Middle frontal gyrus (tissue), 1 donor: ENCODE measurements at regions not wholly inside any gene's neighbourhood (a gene's known extent, or its start where the extent isn't known, plus 50 kb on each side); places are given as distances from the start of the nearest gene placed in this dataset.
"Not testable (repeated sequence)": the region's sequence is repeated elsewhere in the genome, so short reads cannot be mapped to it uniquely, and the experiment has no call there.

Experiments
- DNase-seq: peaks from one replicate; pipeline ENCODE4 v3.0.0-alpha.2; 2015; ENCODE audit warnings: low spot score; ENCODE audit errors: extremely low spot score

GRCh38 chr9:18263377-18263776, 210.6 kb upstream of the ADAMTSL1 start:
- no peak for DNase-seq

- DNase-seq: no peak
Measured at GRCh38 chr9:18268381-18268780, 205.6 kb upstream of the ADAMTSL1 start.

DNA sequence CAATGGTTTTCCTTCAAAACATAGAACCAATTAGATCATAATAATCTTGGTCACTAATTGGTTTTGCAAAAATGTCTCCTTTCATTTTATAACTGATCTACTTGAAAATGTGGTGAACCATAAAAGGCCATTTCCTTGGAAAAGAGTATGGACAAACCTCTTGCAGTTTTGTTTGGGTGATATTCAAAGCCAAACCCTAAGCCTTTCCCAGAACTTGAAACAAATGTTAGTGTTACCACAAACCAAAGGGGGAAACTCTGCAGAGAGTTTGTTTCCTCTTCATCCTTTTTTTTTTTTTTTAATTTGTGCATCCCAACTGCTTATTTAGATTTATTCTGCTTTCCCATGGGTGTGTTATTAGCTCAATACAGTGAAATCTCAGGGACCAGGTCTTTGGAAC, 204.4 kb upstream of the ADAMTSL1 start:
- no peak for DNase-seq

GRCh38 chr9:18274693-18275092, 199.3 kb upstream of the ADAMTSL1 start:
- DNase-seq: no peak

DNA sequence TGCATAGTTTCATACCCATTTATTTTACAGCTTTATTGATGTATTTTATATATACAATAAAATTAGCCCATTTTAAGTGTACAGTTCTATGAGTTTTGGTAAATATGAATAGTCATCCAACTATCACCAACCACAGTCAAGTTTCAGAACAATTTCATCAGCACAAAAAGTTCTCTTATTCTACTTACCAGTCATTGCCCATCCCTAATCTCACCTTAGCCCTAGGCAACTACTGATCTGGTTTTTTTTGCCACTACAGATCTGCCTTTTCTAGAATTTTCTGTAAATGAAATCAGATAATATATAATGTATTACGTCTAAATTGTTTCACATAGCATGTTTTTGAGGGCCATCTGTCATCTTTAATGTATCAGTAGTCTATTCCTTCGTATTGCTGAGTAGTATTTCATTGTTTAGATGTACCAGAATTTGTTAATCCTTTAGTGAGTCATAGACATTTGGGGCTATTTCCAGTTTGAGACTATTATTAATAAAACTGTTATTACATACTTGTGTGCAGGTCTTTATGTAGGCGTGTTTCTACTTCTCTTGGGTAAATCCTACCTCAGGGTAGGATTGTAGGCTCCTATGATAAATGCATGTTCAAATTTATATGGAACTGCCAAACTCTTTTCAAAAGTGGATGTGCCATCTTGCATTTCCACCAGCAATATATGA, 198.5 kb upstream of the ADAMTSL1 start:
- no peak for DNase-seq

DNA sequence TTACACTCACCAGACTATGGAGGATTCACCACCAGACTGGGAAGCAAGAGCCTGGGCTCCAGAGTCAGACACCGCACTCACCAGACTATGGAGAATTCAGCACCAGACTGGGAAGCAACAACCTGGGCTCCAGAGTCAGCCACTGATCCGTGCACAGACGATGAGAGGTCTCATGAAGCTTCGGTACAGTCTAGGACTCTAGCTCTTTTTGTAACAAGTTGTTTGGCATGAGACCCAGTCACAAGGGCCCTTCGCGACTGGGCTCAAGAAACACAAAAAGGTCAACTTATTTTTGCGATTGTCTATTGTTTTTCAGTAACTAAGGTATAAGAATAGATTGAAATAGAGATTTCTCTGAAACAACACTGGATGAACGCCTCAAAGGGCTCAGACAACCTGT, 192.7 kb upstream of the ADAMTSL1 start:
- DNase-seq: no peak

DNA sequence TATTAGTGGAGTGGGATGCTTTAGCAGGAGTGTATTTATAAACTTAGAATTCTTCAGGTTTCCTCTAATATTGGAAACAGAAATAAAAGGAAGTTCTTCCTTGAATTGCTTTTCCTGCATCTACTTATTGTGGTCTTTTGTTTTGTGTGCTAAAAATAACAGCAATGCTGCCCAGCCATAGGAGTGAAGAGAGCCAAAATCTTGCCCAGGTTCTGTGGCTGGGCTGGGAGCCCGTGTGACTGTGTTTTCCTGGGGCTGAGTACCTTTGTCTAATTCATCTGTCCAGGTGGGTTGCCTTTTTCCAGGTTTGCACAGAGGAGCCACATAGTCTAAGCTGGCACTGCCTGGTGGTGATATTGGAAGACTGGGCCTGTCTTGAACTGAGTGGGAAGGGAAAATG, 179.7 kb upstream of the ADAMTSL1 start:
- DNase-seq: no peak

- DNase-seq: no peak
Measured at GRCh38 chr9:18296702-18297055, 177.3 kb upstream of the ADAMTSL1 start.

DNA sequence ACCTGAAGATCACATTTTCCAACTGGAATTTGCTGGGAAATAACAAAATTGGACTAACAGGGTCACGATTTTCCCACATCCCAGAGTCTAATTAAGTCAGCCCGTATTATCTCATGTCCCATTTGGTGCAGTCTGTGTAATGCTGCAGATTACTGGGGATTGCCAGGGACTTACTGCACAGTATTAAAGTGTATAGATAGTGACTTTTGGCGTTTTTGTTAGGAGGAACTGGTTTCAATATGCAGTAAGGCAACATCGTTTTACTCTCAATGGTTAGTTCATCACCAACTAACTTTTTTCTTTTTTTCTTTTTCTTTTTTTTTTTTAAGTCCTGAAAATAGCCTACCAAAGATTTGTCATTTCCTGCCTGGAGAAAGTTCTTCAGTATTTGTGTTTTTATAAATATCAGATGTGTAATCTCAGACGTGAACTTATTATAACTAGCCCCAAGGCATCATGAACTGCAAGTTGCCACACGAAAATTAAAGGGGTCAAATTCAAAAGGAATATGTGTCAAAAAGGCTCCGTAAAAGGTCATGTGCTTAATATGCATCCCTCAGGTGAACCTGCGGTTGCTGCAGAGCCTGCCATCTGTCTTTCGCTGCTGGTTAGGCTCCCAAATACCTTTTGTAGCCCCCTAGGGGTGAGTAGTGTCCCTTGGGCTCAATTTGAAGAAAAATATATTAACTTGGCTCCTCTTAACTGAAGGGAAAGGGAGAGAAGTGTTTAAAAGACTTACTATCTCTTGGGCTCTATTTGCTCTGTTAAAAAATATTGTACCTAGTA, 176.7 kb upstream of the ADAMTSL1 start:
- DNase-seq: no peak

DNA sequence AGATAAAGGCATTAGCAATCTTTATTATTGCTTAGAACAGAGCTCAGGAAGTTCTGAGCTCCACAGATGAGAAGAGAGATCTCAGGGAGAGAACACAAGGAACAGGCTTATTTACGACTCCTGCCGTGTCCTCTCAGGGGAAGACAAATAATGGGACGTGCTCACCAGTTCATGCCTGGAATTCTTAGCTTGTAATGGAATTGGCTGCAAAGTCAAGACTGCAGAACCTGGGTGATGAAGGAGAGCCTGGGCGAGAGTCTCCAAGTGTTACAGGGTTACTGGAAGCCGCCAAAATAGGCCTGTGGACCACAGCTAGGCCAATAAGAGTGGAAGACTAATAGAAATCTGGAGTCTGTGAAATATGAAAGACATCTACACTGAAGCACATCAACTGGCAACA, 174.5 kb upstream of the ADAMTSL1 start:
- no peak for DNase-seq

GRCh38 chr9:18305167-18305806, 168.7 kb upstream of the ADAMTSL1 start:
- DNase-seq: not testable (repeated sequence)

DNA sequence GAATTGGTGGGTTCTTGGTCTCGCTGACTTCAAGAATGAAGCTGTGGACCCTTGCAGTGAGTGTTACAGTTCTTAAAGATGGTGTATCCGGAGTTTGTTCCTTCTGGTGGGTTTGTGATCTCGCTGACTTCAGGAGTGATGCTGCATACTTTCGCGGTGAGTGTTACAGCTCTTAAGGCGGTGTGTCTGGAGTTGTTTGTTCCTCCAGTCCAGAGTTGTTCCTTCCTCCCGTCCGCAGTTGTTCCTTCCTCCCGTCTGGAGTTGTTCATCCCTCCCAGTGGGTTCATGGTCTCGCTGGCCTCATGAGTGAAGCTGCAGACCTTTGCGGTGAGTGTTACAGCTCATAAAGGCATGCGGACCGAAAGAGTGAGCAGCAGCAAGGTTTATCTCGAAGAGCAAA, 159.6 kb upstream of the ADAMTSL1 start:
- no peak for DNase-seq

DNA sequence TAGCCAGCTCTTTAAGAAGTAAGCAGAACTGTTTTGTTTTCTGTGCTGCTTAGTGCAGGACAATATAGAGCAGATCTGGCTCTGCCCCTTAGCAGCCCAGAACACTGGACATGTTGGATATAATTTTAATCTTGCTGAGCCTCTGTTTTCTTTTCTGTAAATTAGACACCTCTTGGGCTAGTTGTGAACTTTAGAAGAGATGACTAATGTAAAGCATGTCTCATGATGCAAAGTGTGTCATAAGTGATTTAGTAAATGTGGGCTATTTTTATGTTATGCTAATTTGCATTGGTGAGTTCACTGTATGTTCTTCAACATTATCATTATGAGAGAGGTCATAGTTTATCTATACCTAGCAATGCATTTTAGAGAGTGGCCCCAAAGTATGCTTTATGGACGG, 156.1 kb upstream of the ADAMTSL1 start:
- DNase-seq: no peak

- no peak for DNase-seq
Measured at GRCh38 chr9:18319918-18320445, 154.0 kb upstream of the ADAMTSL1 start.

- no peak for DNase-seq
Measured at GRCh38 chr9:18324928-18325745, 148.8 kb upstream of the ADAMTSL1 start.

DNA sequence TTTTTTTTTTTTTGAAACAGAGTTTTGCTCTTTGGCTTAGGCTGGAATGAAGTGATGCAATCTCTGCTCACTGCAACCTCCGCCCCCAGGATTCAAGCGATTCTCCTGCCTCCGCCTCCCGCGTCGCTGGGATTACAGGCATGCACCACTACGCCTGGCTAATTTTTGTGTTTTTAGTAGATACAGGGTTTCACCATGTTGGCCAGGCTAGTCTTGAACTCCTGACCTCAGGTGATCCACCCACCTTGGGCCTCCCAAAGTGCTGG, 148.3 kb upstream of the ADAMTSL1 start:
- DNase-seq: not testable (repeated sequence)

DNA sequence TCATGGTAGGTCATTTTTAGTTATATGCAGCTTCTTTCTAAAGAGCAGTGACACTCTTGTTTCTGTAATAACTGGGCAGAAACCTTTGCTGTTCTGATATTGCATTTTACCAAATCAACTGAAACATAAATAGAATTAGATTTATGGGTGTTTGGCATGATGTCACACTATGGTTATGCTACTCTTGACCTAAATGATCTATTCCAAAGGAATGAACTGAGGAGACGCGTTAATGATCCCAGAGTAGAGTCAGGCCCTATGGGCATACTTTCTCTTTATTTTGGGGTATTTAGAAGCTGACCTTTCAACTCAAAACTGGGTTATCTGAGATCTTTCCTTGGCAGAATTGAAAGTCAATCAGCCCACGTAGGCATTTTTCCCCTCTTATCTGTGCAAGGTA, 146.8 kb upstream of the ADAMTSL1 start:
- DNase-seq: no peak

DNA sequence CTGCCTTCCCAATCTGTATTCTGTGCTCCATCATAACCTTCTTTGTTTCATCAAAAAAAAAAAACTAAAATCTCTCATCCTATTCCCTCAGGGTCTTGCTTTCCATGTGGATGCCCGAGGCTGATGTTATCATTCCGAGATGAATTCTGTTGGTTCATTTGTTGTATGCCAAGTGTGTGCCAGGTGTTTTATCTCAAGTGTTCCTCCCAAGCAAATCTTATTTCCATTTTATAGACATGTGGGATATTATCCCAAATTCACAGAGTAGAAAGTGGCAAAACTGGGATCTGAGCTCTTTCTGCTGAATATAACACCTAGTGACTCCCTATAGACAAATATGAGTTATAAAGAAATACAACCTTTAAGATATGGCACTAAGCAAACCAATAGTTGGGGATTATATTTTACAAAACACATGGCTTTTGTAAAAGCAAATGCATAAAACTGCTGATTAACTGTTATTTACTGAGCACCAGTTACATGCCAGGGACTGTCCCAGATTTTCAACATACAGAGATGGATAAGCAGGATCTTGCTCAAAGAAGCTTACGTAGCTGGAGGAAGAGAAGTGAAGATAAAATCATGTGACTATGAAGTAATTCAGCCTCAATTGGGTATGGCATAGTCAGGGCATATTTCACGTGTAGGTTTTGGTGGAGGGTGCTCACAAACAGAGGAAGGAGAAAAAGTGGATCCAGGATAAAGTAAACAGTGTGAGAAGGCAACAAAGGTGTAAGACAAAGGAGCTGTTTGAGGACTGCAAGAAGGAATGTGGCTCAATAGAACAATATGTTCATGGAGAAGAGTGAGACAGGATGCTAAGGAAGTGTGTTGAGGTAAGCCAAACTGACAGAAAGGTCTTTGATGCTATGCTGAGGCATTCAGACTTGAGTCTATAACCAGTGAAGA, 143.3 kb upstream of the ADAMTSL1 start:
- no peak for DNase-seq

DNA sequence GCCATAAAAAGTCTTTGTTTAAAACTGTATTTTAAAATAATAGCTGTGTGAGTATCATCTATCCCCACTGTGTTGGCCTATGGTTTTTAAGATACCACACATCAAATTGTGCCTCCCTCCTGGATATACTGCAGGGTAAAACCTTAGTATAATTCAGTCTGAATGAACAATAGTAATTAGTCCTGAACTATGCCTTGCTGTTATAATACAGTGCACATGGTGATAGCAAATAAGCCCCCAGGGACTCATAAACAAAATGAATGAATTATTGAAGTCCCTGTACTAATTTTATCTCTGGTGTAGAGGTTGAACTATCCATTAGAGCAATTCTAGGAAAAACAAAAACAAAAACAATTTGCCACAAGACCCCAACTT, 142.7 kb upstream of the ADAMTSL1 start:
- no peak for DNase-seq

- DNase-seq: no peak
Measured at GRCh38 chr9:18331808-18332209, 142.1 kb upstream of the ADAMTSL1 start.

DNA sequence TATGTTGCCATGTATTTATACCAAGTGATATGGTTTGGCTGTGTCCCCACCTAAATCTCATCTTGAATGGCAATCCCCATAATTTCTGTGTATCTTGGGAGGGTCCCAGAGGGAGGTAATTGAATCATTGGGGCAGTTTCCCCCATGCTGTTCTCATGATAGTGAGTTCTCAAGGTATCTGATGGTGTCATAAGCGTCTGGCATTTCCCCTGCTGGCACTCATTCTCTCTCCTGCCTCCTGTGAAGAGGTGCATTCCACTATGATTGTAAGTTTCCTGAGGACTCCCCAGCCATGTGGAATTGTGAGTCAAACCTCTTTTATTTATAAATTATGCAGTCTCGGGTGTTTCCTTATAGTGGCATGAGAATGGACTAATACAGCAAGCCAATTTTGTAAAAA, 140.8 kb upstream of the ADAMTSL1 start:
- DNase-seq: no peak
